ENCODE measurements at regions not wholly inside any gene's neighbourhood (a gene's known extent, or its start where the extent isn't known, plus 50 kb on each side); places are given as distances from the start of the nearest gene placed in this dataset.

DNA sequence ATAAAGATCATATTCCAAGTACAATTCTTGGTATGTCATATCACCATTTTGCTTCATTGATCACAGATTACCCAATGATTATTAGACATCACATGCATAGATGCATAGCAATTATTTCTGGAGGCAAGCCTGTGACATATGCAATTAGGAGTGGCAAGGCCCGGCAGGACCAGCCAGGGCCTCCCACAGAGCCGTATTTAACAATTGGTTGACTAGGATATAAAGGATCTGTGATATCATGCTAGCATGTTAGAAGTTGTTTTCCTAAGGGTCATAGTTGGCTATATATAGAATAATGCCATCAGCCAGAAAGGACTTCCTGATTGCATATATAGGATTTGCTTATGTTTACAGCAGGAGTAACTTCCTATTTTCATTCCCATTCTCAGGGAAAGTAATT, 103.5 kb upstream of the OTUD4 start:
- H3K4me1 ChIP-seq (ENCODE audit: insufficient read depth, low read length, poor library complexity, severe bottlenecking) = no peaks in the 10 kb centered on the region
- no peaks in the 10 kb centered on the region for H3K36me3 ChIP-seq (ENCODE audit: insufficient read depth, low read length)
- H3F3A ChIP-seq (ENCODE audit: low read depth) = no peaks in the 10 kb centered on the region
- no peak overlapping the region for H3K9ac ChIP-seq (ENCODE audit: low read depth, low read length, poor library complexity, severe bottlenecking)
- H3K9me2 ChIP-seq (replicated peaks; ENCODE audit: low read depth, low read length) = no peaks in the 10 kb centered on the region
- H4K20me1 ChIP-seq (ENCODE audit: insufficient read depth, low read length, poor library complexity, severe bottlenecking) = no peaks in the 10 kb centered on the region
- no peak overlapping the region for H3K4me2 ChIP-seq (ENCODE audit: low read depth, low read length, poor library complexity, severe bottlenecking)
- TF ChIP-seq CTCF (conservative IDR thresholded peaks at IDR 0.05; ENCODE audit: low read length) (no peak), EZH2phosphoT487 (IDR thresholded peaks at IDR 0.05; ENCODE audit: borderline replicate concordance) (no peak)
- H3K27me3 ChIP-seq (ENCODE audit: insufficient read depth, low read length, poor library complexity, severe bottlenecking) = no peaks in the 10 kb centered on the region
- H3K79me2 ChIP-seq (ENCODE audit: insufficient read depth, low read length) = no peaks in the 10 kb centered on the region
- H3K9me3 ChIP-seq (ENCODE audit: insufficient read depth, low read depth, low read length) = no peaks in the 10 kb centered on the region
- H2AFZ ChIP-seq (ENCODE audit: low read length) = 0 out of 2 replicates have a peak overlapping the region, but pooled peaks have one; percentile 10
- H3K4me3 ChIP-seq (ENCODE audit: low read length, poor library complexity, severe bottlenecking) = no peak overlapping the region

DNA sequence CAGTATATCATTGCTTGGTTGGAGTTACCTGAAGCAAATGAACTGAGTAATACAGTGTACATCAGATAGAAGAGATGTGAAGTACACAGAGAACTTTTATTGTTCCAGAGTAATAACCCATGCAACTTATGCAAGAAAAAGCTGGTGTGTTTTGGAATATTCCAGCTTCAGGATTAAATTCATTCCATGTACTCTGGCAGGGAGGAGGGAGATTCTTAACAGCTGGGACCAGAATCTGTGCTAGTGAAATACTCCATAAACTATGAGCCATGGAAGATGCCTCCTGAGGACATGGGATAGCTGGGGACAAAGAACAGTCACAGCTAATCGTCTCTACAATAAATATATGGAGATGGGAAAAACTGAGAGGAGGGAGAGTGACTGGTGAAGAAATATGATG, 101.6 kb upstream of the OTUD4 start:
- TF ChIP-seq EZH2phosphoT487 (IDR thresholded peaks at IDR 0.05; ENCODE audit: borderline replicate concordance) (no peak), CTCF (conservative IDR thresholded peaks at IDR 0.05; ENCODE audit: low read length) (no peak)
- Histone ChIP-seq H3K9ac (ENCODE audit: low read depth, low read length, poor library complexity, severe bottlenecking) (no peak overlapping the region), H3K4me2 (ENCODE audit: low read depth, low read length, poor library complexity, severe bottlenecking) (no peak overlapping the region), H3K4me1 (ENCODE audit: insufficient read depth, low read length, poor library complexity, severe bottlenecking) (no peaks in the 10 kb centered on the region), H3K79me2 (ENCODE audit: insufficient read depth, low read length) (no peaks in the 10 kb centered on the region), H3K36me3 (ENCODE audit: insufficient read depth, low read length) (no peaks in the 10 kb centered on the region), H4K20me1 (ENCODE audit: insufficient read depth, low read length, poor library complexity, severe bottlenecking) (no peaks in the 10 kb centered on the region), H3K27me3 (ENCODE audit: insufficient read depth, low read length, poor library complexity, severe bottlenecking) (no peaks in the 10 kb centered on the region), H3F3A (ENCODE audit: low read depth) (no peaks in the 10 kb centered on the region), H2AFZ (ENCODE audit: low read length) (no peak overlapping the region), H3K9me2 (replicated peaks; ENCODE audit: low read depth, low read length) (no peaks in the 10 kb centered on the region), H3K9me3 (ENCODE audit: insufficient read depth, low read depth, low read length) (no peaks in the 10 kb centered on the region), H3K4me3 (ENCODE audit: low read length, poor library complexity, severe bottlenecking) (no peak overlapping the region)

GRCh38 chr4:145281224-145281623, 100.8 kb upstream of the OTUD4 start:
- no peak overlapping the region for H3K4me3 ChIP-seq (ENCODE audit: low read length, poor library complexity, severe bottlenecking)
- H2AFZ ChIP-seq (ENCODE audit: low read length) = no peak overlapping the region
- no peaks in the 10 kb centered on the region for H3K4me1 ChIP-seq (ENCODE audit: insufficient read depth, low read length, poor library complexity, severe bottlenecking)
- H3F3A ChIP-seq (ENCODE audit: low read depth) = no peaks in the 10 kb centered on the region
- no peaks in the 10 kb centered on the region for H3K9me3 ChIP-seq (ENCODE audit: insufficient read depth, low read depth, low read length)
- H3K79me2 ChIP-seq (ENCODE audit: insufficient read depth, low read length) = no peaks in the 10 kb centered on the region
- H3K36me3 ChIP-seq (ENCODE audit: insufficient read depth, low read length) = no peaks in the 10 kb centered on the region
- no peak overlapping the region for H3K4me2 ChIP-seq (ENCODE audit: low read depth, low read length, poor library complexity, severe bottlenecking)
- H3K9me2 ChIP-seq (replicated peaks; ENCODE audit: low read depth, low read length) = no peaks in the 10 kb centered on the region
- H4K20me1 ChIP-seq (ENCODE audit: insufficient read depth, low read length, poor library complexity, severe bottlenecking) = no peaks in the 10 kb centered on the region
- TF ChIP-seq CTCF (conservative IDR thresholded peaks at IDR 0.05; ENCODE audit: low read length) (no peak), EZH2phosphoT487 (IDR thresholded peaks at IDR 0.05; ENCODE audit: borderline replicate concordance) (no peak)
- no peak overlapping the region for H3K9ac ChIP-seq (ENCODE audit: low read depth, low read length, poor library complexity, severe bottlenecking)
- H3K27me3 ChIP-seq (ENCODE audit: insufficient read depth, low read length, poor library complexity, severe bottlenecking) = no peaks in the 10 kb centered on the region
